Endothelial cell of umbilical vein (primary cell): ENCODE measurements at regions not wholly inside any gene's neighbourhood (a gene's known extent, or its start where the extent isn't known, plus 50 kb on each side); places are given as distances from the start of the nearest gene placed in this dataset.

Experiments used
- BruUV-seq: library from RNA; stranded (reverse); fragments of 400-500 nt; replicated peaks from 2 replicates; lab custom pipeline; 2021; lab: Mats Ljungman, UMichigan
- CTCF ChIA-PET: fragments of 300-600, 350-600 bp; sonication (Branson Sonifier 250); formaldehyde crosslinking; loops from one replicate; lab custom pipeline; 2021; ENCODE audit warnings: antibody characterized with exemption, inconsistent platforms; lab: Charles Lee
- POLR2A ChIA-PET: fragments of 300-600, 350-600 bp; sonication (Branson Sonifier 250); formaldehyde crosslinking; loops from one replicate; lab custom pipeline; 2021; ENCODE audit warnings: antibody characterized with exemption, inconsistent platforms; lab: Charles Lee
- DNase-seq: peaks from one replicate; pipeline ENCODE4 v3.0.0-alpha.2; 2011; ENCODE audit warnings: low read depth, low spot score
- FAIRE-seq: peaks from 2 replicates; lab custom pipeline; 2011; peaks lifted over from hg19 to GRCh38; lab: Jason Lieb, UNC
- H2AFZ ChIP-seq: 2 replicates; pipeline ENCODE4 v1.6.0; 2012; ENCODE audit warnings: low read depth, low read length, control low read depth, inconsistent platforms
- H3K27ac ChIP-seq: 2 replicates; pipeline ENCODE4 v1.5.1; 2011; ENCODE audit warnings: low read depth, mild to moderate bottlenecking, control low read depth, low read length, moderate library complexity; ENCODE audit not compliant: insufficient read depth
- H3K27me3 ChIP-seq, 2 experiments: 2 replicates each; pipeline versions ENCODE4 v1.6.0 to v1.6.1; 2011; ENCODE audit warnings: low read length in 2 of 2, mixed read lengths in 1 of 2; ENCODE audit not compliant: control insufficient read depth in 2 of 2, insufficient read depth in 2 of 2
- H3K36me3 ChIP-seq, 2 experiments: 2 replicates in 1 of 2; 3 replicates in 1 of 2; pipeline ENCODE4 v1.5.1; 2011; ENCODE audit warnings: low read length in 2 of 2, mild to moderate bottlenecking in 1 of 2, moderate library complexity in 1 of 2; ENCODE audit not compliant: control insufficient read depth in 2 of 2, insufficient read depth in 2 of 2; ENCODE audit errors: extremely low read depth in 1 of 2
- H3K4me1 ChIP-seq: 3 replicates; pipeline ENCODE4 v1.5.1; 2011; ENCODE audit warnings: mild to moderate bottlenecking, low read length; ENCODE audit not compliant: control insufficient read depth, insufficient read depth; ENCODE audit errors: extremely low read depth
- H3K4me2 ChIP-seq: 2 replicates; pipeline ENCODE4 v1.6.1; 2011; ENCODE audit warnings: low read length, control low read depth, mixed read lengths; ENCODE audit not compliant: insufficient read depth
- H3K4me3 ChIP-seq, 3 experiments: fragments of 200-600 bp in 1 of 3; sonication (generic), shearing (Covaris generic) in 1 of 3; replicated peaks in 1 of 3; 2 replicates each; pipeline ENCODE4 v1.5.1; 2011 to 2016; ENCODE audit warnings: control low read depth in 3 of 3, low read length in 3 of 3, mild to moderate bottlenecking in 2 of 3, inconsistent platforms in 1 of 3, low read depth in 1 of 3, moderate library complexity in 1 of 3; ENCODE audit not compliant: insufficient read depth in 1 of 3
- H3K79me2 ChIP-seq: 2 replicates; pipeline ENCODE4 v1.6.0; 2012; ENCODE audit warnings: low read length, inconsistent platforms; ENCODE audit not compliant: control insufficient read depth, insufficient read depth
- H3K9ac ChIP-seq: replicated peaks from 2 replicates; pipeline ENCODE3; 2011; ENCODE audit warnings: low read length, control low read depth; ENCODE audit not compliant: insufficient read depth; ENCODE audit errors: extremely low read depth
- H3K9me1 ChIP-seq: replicated peaks from 3 replicates; pipeline ENCODE4 v1.6.0; 2011; ENCODE audit warnings: mild to moderate bottlenecking, low read length; ENCODE audit not compliant: control insufficient read depth, insufficient read depth; ENCODE audit errors: extremely low read depth
- H3K9me3 ChIP-seq: replicated peaks from 2 replicates; pipeline ENCODE4 v1.5.1; 2012; ENCODE audit warnings: low read length, inconsistent platforms; ENCODE audit not compliant: control insufficient read depth, insufficient read depth
- H4K20me1 ChIP-seq: replicated peaks from 2 replicates; pipeline ENCODE3; 2011; ENCODE audit warnings: mild to moderate bottlenecking, low read length; ENCODE audit not compliant: control insufficient read depth, insufficient read depth; ENCODE audit errors: extremely low read depth
- CTCF ChIP-seq, 2 donors: IDR thresholded peaks; 1 replicate in 1 of 2; 2 replicates in 1 of 2; pipeline ENCODE4 v1.5.1; 2011; ENCODE audit warnings: low read length in 2 of 2, mild to moderate bottlenecking in 2 of 2, moderate library complexity in 2 of 2, control low read depth in 1 of 2, inconsistent platforms in 1 of 2, low read depth in 1 of 2; ENCODE audit not compliant: insufficient read depth in 1 of 2; ENCODE audit errors: extremely low read depth in 1 of 2
- EZH2 ChIP-seq: IDR thresholded peaks from 2 replicates; pipeline ENCODE4 v1.6.1; 2012; ENCODE audit warnings: borderline replicate concordance, low read depth, mild to moderate bottlenecking, moderate library complexity, low read length, inconsistent platforms; ENCODE audit not compliant: severe bottlenecking
- FOS ChIP-seq: IDR thresholded peaks from 2 replicates; pipeline ENCODE4 v1.6.1; 2011; ENCODE audit warnings: mild to moderate bottlenecking, low read length, moderate library complexity, borderline replicate concordance; ENCODE audit not compliant: insufficient read depth
- JUN ChIP-seq: IDR thresholded peaks from 2 replicates; pipeline ENCODE4 v1.6.1; 2011; ENCODE audit warnings: borderline replicate concordance, low read depth; ENCODE audit not compliant: insufficient read length, insufficient read depth
- MYC ChIP-seq: IDR thresholded peaks from one replicate; pipeline ENCODE4 v1.6.1; 2011; ENCODE audit warnings: mild to moderate bottlenecking, low read depth, low read length
- POLR2AphosphoS5 ChIP-seq: IDR thresholded peaks from 2 replicates; pipeline ENCODE4 v1.6.1; 2012; ENCODE audit warnings: low read depth, mild to moderate bottlenecking, control low read depth, low read length, moderate library complexity; ENCODE audit not compliant: insufficient read depth
- dilution Hi-C: fragments of 300-500 bp; cut with MboI; formaldehyde crosslinking; loops from one replicate; pipeline ENCODE4 v1.15.0; 2019; ENCODE audit warnings: low sequenced_read_pairs; ENCODE audit not compliant: extremely low pct_ligation_motif_present
- intact Hi-C: fragments of 100-400 bp; cut with micrococcal nuclease; formaldehyde crosslinking; loops from one replicate; pipeline ENCODE4 v1.10.0; 2022

- TF ChIP-seq FOS (no peak), POLR2AphosphoS5 (no peak), JUN (no peak), MYC (no peak), EZH2 (no peak), CTCF (IDR thresholded peaks at IDR 0.05; ENCODE audit: extremely low read depth in 1 of 2, insufficient read depth in 1 of 2, low read depth in 1 of 2, low read length in 2 of 2) (no peak)
- intact Hi-C loops (no loop called here), dilution Hi-C loops (no loop called here)
- Histone ChIP-seq H3K4me1 (no peaks in the 10 kb centered on the region), H4K20me1 (no peaks in the 10 kb centered on the region), H3K27me3 (no peaks in the 10 kb centered on the region), H3K9me1 (no peaks in the 10 kb centered on the region), H3K9me3 (no peaks in the 10 kb centered on the region), H3K4me2 (no peak overlapping the region), H3K9ac (no peak overlapping the region), H3K4me3 (no peak overlapping the region), H2AFZ (no peak overlapping the region), H3K79me2 (no peaks in the 10 kb centered on the region), H3K36me3 (no peaks in the 10 kb centered on the region), H3K27ac (no peak overlapping the region)
- FAIRE-seq = no peak
- BruUV-seq = no TSS peak
- CTCF ChIA-PET = no interaction called here
- no peak for DNase-seq
- POLR2A ChIA-PET = no interaction called here
Measured at GRCh38 chr12:40565029-40565633, 127.1 kb upstream of the CNTN1 start.
